Common myeloid progenitor, CD34-positive (primary cell): ENCODE measurements at regions not wholly inside any gene's neighbourhood (a gene's known extent, or its start where the extent isn't known, plus 50 kb on each side); places are given as distances from the start of the nearest gene placed in this dataset.

Experiments
- CTCF ChIA-PET: fragments of 350-600 bp; sonication (Branson Sonifier 250); formaldehyde crosslinking; loops from one replicate; lab custom pipeline; 2021; ENCODE audit warnings: antibody characterized with exemption; lab: Charles Lee
- POLR2A ChIA-PET: fragments of 350-600 bp; sonication (Branson Sonifier 250); formaldehyde crosslinking; loops from one replicate; lab custom pipeline; 2021; ENCODE audit warnings: antibody characterized with exemption; lab: Charles Lee
- DNase-seq, 3 donors: peaks; one replicate each; pipeline versions ENCODE4 v3.0.0 to v3.0.0-alpha.2; 2013
- H3K27ac ChIP-seq, 2 experiments: 1 replicate in 1 of 2; 2 replicates in 1 of 2; pipeline ENCODE4 v1.7.0; 2013; ENCODE audit warnings: inconsistent platforms in 2 of 2, low read length in 2 of 2, mild to moderate bottlenecking in 2 of 2, low read depth in 1 of 2, moderate library complexity in 1 of 2; ENCODE audit not compliant: severe bottlenecking in 2 of 2, insufficient read depth in 1 of 2, poor library complexity in 1 of 2
- H3K27me3 ChIP-seq, 5 experiments: replicated peaks in 2 of 5; 1 replicate in 3 of 5; 2 replicates in 2 of 5; pipeline versions ENCODE4 v1.6.1 to v1.7.0; 2013; ENCODE audit warnings: low read length in 4 of 5, mild to moderate bottlenecking in 2 of 5, moderate library complexity in 2 of 5, inconsistent platforms in 1 of 5; ENCODE audit not compliant: insufficient read depth in 5 of 5, control insufficient read depth in 4 of 5
- H3K36me3 ChIP-seq, 4 experiments: 1 replicate in 2 of 4; 2 replicates in 2 of 4; pipeline versions ENCODE4 v1.6.1 to v1.7.0; 2013; ENCODE audit warnings: low read length in 3 of 4, control low read depth in 1 of 4, mild to moderate bottlenecking in 1 of 4; ENCODE audit not compliant: control insufficient read depth in 4 of 4, insufficient read depth in 4 of 4
- H3K4me1 ChIP-seq, 4 experiments: 1 replicate in 3 of 4; 2 replicates in 1 of 4; pipeline versions ENCODE4 v1.6.1 to v1.7.1; 2013; ENCODE audit warnings: low read length in 3 of 4, mild to moderate bottlenecking in 3 of 4, control low read depth in 1 of 4, inconsistent platforms in 1 of 4, moderate library complexity in 1 of 4; ENCODE audit not compliant: control insufficient read depth in 4 of 4, insufficient read depth in 4 of 4; ENCODE audit errors: control extremely low read depth in 1 of 4
- H3K4me3 ChIP-seq, 7 experiments: 1 replicate in 4 of 7; 2 replicates in 3 of 7; pipeline versions ENCODE4 v1.5.1 to v1.7.0; 2013; ENCODE audit warnings: mild to moderate bottlenecking in 7 of 7, low read length in 6 of 7, moderate library complexity in 6 of 7, inconsistent platforms in 2 of 7, low read depth in 2 of 7, control low read depth in 1 of 7; ENCODE audit not compliant: insufficient read depth in 4 of 7, control insufficient read depth in 1 of 7; ENCODE audit errors: extremely low read depth in 1 of 7
- H3K9me3 ChIP-seq, 5 experiments: 1 replicate in 4 of 5; 2 replicates in 1 of 5; pipeline versions ENCODE4 v1.6.1 to v1.7.1; 2013; ENCODE audit warnings: low read length in 4 of 5, mild to moderate bottlenecking in 2 of 5, inconsistent platforms in 1 of 5, low read depth in 1 of 5, moderate library complexity in 1 of 5; ENCODE audit not compliant: control insufficient read depth in 4 of 5, insufficient read depth in 2 of 5; ENCODE audit errors: control extremely low read depth in 1 of 5
- WGBS: methylation state at CpG from one replicate; pipeline ENCODE4 v1.1.5; 2013; ENCODE audit not compliant: insufficient coverage; 5-methylcytosine and 5-hydroxymethylcytosine counted together

DNA sequence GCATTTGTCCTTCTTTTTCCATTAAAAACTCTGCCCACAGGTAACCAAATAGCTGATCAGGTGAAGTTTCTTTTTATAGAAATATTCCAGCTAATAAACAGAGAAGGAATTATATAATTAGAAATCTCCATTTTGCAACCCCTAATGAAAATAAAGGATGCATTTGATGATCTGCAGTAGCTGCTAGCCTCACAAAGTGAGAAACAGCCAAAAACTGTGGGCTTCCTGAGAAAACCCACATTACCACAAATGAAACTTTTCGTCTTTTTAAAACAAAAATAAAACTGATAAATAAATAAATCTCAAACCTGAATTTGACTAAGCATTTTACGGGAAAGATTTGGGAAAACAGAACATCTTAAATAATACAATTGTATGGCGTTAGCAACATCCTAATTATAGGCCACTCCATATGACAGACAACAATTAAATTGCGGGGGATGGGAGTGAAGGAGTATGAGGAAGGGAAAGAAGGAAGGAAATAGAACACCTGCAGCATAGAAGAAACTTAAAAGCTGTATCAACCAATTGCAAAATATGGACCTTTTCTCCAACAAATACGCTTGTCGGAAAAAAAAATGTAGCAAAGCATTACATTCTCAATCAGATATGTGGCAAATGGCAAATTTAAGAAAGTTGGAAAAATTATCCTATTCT, 283.0 kb upstream of the ITGA1 start:
- Histone ChIP-seq H3K9me3 (no peaks in the 10 kb centered on the region), H3K27me3 (no peaks in the 10 kb centered on the region), H3K36me3 (no peaks in the 10 kb centered on the region), H3K27ac (no peak overlapping the region), H3K4me3 (no peak overlapping the region), H3K4me1 (peaks cover 0 to 16% (median 9%) of the 10 kb centered on the region in 4 experiments)
- WGBS, result no CpG with 5 or more reads among the region's 6 CpGs
- POLR2A ChIA-PET, result no interaction called here
- DNase-seq, result peak in 1 of 3 donors; percentile 6
- CTCF ChIA-PET, result no interaction called here

DNA sequence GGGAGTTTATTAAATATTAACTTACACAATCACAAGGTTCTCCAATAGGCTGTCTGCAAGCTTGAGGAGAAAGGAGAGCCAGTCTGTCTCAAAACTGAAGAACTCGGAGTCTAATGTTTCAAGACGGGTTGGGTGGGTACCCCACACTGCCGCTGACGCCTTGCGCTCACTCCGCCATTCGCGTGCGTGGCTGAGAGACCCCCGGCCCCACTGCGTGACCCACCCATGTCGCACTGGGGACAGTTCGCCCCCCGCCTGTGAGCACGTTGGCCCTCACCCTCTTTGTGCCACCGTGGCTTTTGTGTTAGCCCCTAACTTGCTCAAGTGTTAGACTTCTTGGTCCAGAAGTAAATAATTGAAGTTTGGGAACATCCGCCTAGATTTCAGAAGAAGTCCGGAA, 270.0 kb upstream of the ITGA1 start:
- no peak overlapping the region for H3K27ac ChIP-seq
- H3K4me1 ChIP-seq, result no peaks in the 10 kb centered on the region
- no peaks in the 10 kb centered on the region for H3K27me3 ChIP-seq
- POLR2A ChIA-PET, result no interaction called here
- H3K36me3 ChIP-seq, result no peaks in the 10 kb centered on the region
- no peak for DNase-seq
- 96% methylated on average over 18 of the region's 18 CpGs for WGBS
- CTCF ChIA-PET, result interaction anchor here (1.2 kb wide), 1 partner anchor 34 kb away, joined by 3 read pairs; no protein-coding TSS in a partner anchor
- no peaks in the 10 kb centered on the region for H3K9me3 ChIP-seq
- H3K4me3 ChIP-seq, result no peak overlapping the region

DNA sequence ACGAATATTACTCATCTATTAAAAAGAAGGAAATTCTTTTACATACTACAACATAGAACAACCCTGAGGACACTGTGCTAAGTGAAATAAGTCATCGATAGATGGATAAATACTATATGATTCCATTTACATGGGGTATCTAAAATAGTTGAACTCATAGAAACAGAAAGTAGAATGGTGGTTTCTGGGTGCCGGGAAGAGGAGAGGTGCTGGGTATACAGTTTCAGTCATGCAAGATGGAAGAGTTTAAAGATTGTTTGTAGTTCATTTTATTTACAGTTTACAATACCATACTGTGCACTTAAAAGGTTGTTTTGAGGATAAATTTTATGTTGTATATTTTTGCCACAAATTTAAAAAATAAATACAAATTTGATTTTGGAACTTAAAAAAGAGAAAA, 267.5 kb upstream of the ITGA1 start:
- no peaks in the 10 kb centered on the region for H3K27me3 ChIP-seq
- DNase-seq, result no peak
- no peaks in the 10 kb centered on the region for H3K4me1 ChIP-seq
- CTCF ChIA-PET, result no interaction called here
- H3K36me3 ChIP-seq, result no peaks in the 10 kb centered on the region
- H3K9me3 ChIP-seq, result no peaks in the 10 kb centered on the region
- POLR2A ChIA-PET, result no interaction called here
- no peak overlapping the region for H3K27ac ChIP-seq
- no CpG with 5 or more reads among the region's 3 CpGs for WGBS
- H3K4me3 ChIP-seq, result no peak overlapping the region

DNA sequence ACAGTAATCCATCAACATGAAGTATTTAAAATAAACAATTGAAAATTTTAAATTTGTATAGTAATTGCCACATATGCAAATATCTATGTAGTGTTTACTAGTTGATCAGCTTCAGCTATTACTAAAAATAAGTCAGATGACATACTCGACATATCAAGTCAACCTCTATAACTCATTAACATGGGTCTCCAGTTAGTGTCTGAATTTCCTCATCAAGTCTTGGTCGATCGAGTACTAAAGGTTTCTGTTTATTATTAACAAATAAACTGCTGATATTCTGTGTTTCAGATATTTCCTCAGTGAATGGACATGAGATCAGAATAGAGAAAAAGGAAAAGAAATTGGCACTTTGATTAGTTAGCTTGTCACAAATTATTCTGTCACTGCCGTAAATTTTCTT, 266.5 kb upstream of the ITGA1 start:
- ChIA-PET CTCF (no interaction called here), POLR2A (no interaction called here)
- Histone ChIP-seq H3K36me3 (no peaks in the 10 kb centered on the region), H3K4me3 (no peak overlapping the region), H3K27me3 (no peaks in the 10 kb centered on the region), H3K9me3 (no peaks in the 10 kb centered on the region), H3K4me1 (no peaks in the 10 kb centered on the region), H3K27ac (no peak overlapping the region)
- DNase-seq, result no peak
- WGBS, result 100% methylated on average over 1 of the region's 4 CpGs

DNA sequence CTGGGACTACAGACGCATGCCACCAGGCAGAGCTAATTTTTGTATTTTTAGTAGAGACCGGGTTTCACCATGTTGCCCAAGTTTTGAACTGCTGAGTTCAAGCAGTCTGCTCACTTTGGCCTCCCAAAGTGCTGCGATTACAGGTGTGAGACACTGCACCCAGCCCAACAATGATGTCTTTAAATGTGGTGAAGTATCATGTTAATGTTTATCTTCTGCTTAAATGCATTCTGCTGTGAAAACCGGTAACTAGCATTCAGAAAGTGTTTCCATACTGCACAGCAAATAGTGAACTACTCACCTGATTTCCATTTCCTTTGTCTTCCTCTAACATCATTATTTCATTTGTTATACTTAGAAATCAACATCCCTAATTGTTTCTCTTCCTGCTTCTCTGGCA, 264.0 kb upstream of the ITGA1 start:
- Histone ChIP-seq H3K4me1 (no peaks in the 10 kb centered on the region), H3K9me3 (peaks cover 0 to 3% (median 0%) of the 10 kb centered on the region in 5 experiments), H3K27me3 (no peaks in the 10 kb centered on the region), H3K4me3 (no peak overlapping the region), H3K27ac (no peak overlapping the region), H3K36me3 (no peaks in the 10 kb centered on the region)
- ChIA-PET POLR2A (no interaction called here), CTCF (interaction anchor here (0.9 kb wide), 1 partner anchor 20 kb away, joined by 3 read pairs; no protein-coding TSS in a partner anchor)
- 90% methylated on average over 2 of the region's 4 CpGs for WGBS
- no peak for DNase-seq

DNA sequence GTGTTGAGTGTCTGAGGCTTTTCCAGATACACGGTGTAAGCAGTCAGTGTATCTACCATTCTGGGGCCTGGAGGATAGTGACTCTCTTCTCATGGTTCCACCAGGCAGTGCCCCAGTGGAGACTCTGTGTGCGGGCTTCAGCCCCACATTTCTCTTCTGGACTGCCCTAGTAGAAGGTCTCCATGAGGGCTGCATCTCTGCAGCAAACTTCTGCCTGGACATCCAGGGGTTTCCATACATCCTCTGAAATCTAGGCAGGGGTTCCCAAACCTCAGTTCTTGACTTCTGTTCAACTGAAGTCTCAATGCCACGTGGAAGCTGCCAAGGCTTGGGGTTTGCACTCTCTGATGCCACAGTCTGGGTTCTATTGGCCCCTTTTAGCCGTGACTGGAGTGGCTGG, 256.6 kb upstream of the ITGA1 start:
- Histone ChIP-seq H3K4me1 (no peaks in the 10 kb centered on the region), H3K4me3 (no peak overlapping the region), H3K36me3 (no peaks in the 10 kb centered on the region), H3K27me3 (peaks cover 0 to 2% (median 0%) of the 10 kb centered on the region in 5 experiments), H3K27ac (no peak overlapping the region), H3K9me3 (peaks cover 0 to 7% (median 3%) of the 10 kb centered on the region in 5 experiments)
- CTCF ChIA-PET, result no interaction called here
- 90% methylated on average over 3 of the region's 4 CpGs for WGBS
- POLR2A ChIA-PET, result no interaction called here
- no peak for DNase-seq

DNA sequence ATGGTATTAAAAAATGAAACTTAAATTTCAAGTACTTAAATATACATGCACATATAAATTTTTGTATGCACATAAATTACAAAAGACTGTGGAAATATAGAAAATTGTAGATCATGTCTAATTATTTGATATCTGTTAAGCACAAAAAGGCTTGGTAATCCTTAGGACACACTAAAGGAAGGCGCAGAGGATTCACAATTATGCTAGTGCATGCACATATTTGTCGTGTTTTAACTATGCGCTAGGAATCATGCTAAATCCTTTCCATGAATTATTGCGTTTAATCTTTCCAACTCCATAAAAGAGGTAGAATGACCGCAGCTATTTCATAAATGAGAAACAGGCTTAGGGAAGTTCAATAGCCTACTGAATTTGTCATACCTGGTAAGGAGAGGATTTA, 244.1 kb upstream of the ITGA1 start:
- Histone ChIP-seq H3K9me3 (peaks cover 0 to 3% (median 0%) of the 10 kb centered on the region in 5 experiments), H3K27ac (no peak overlapping the region), H3K36me3 (no peaks in the 10 kb centered on the region), H3K27me3 (no peaks in the 10 kb centered on the region), H3K4me1 (no peaks in the 10 kb centered on the region), H3K4me3 (no peak overlapping the region)
- WGBS, result 100% methylated on average over 1 of the region's 5 CpGs
- CTCF ChIA-PET, result interaction anchor here (0.7 kb wide), 1 partner anchor 20 kb away, joined by 3 read pairs; no protein-coding TSS in a partner anchor
- no peak for DNase-seq
- POLR2A ChIA-PET, result no interaction called here
